ENCODE measurements at regions not wholly inside any gene's neighbourhood (a gene's known extent, or its start where the extent isn't known, plus 50 kb on each side); places are given as distances from the start of the nearest gene placed in this dataset.

GRCh38 chr10:3959370-3960325 lies 174.6 kb upstream of the KLF6 start:
- Mint-ChIP-seq H3K27ac (ENCODE audit: unreplicated experiment) (no peak overlapping the region), H3K36me3 (ENCODE audit: insufficient read depth, unreplicated experiment) (no peaks in the 10 kb centered on the region), H3K4me1 (ENCODE audit: low read depth, unreplicated experiment) (peaks cover 21% of the 10 kb centered on the region), H3K9me3 (ENCODE audit: low read depth, unreplicated experiment) (no peaks in the 10 kb centered on the region), H3K4me3 (ENCODE audit: low read depth, unreplicated experiment) (no peak overlapping the region), H3K27me3 (ENCODE audit: unreplicated experiment) (no peaks in the 10 kb centered on the region)
- BruUV-seq (replicated peaks): no TSS peak
- no peak for TF ChIP-seq CTCF (IDR thresholded peaks at IDR 0.05; ENCODE audit: unreplicated experiment)
- CTCF ChIA-PET: no interaction called here
- intact Hi-C loops (cut with micrococcal nuclease; ENCODE audit: unreplicated experiment): no loop called here
- no peak for DNase-seq

GRCh38 chr10:3958472-3958996 lies 173.5 kb upstream of the KLF6 start:
- DNase-seq: no peak
- Mint-ChIP-seq H3K27me3 (ENCODE audit: unreplicated experiment) (no peaks in the 10 kb centered on the region), H3K27ac (ENCODE audit: unreplicated experiment) (no peak overlapping the region), H3K9me3 (ENCODE audit: low read depth, unreplicated experiment) (no peaks in the 10 kb centered on the region), H3K4me1 (ENCODE audit: low read depth, unreplicated experiment) (peaks cover 10% of the 10 kb centered on the region), H3K4me3 (ENCODE audit: low read depth, unreplicated experiment) (no peak overlapping the region), H3K36me3 (ENCODE audit: insufficient read depth, unreplicated experiment) (no peaks in the 10 kb centered on the region)
- no peak for TF ChIP-seq CTCF (IDR thresholded peaks at IDR 0.05; ENCODE audit: unreplicated experiment)
- intact Hi-C loops (cut with micrococcal nuclease; ENCODE audit: unreplicated experiment): no loop called here
- no TSS peak for BruUV-seq (replicated peaks)
- CTCF ChIA-PET: interaction anchor here (0.6 kb wide), 1 partner anchor 78 kb away, joined by 6 read pairs; no protein-coding TSS in a partner anchor

GRCh38 chr10:3955955-3956617 lies 171.1 kb upstream of the KLF6 start:
- CTCF ChIA-PET: no interaction called here
- no peak overlapping the region for H3K4me3 Mint-ChIP-seq (ENCODE audit: low read depth, unreplicated experiment)
- H3K27ac Mint-ChIP-seq (ENCODE audit: unreplicated experiment): no peak overlapping the region
- H3K9me3 Mint-ChIP-seq (ENCODE audit: low read depth, unreplicated experiment): no peaks in the 10 kb centered on the region
- intact Hi-C loops (cut with micrococcal nuclease; ENCODE audit: unreplicated experiment): no loop called here
- H3K36me3 Mint-ChIP-seq (ENCODE audit: insufficient read depth, unreplicated experiment): no peaks in the 10 kb centered on the region
- no peaks in the 10 kb centered on the region for H3K27me3 Mint-ChIP-seq (ENCODE audit: unreplicated experiment)
- no peaks in the 10 kb centered on the region for H3K4me1 Mint-ChIP-seq (ENCODE audit: low read depth, unreplicated experiment)
- DNase-seq: no peak
- TF ChIP-seq CTCF (IDR thresholded peaks at IDR 0.05; ENCODE audit: unreplicated experiment): no peak
- BruUV-seq (replicated peaks): no TSS peak

- Mint-ChIP-seq H3K4me1 (ENCODE audit: low read depth, unreplicated experiment) (no peaks in the 10 kb centered on the region), H3K27me3 (ENCODE audit: unreplicated experiment) (no peaks in the 10 kb centered on the region), H3K4me3 (ENCODE audit: low read depth, unreplicated experiment) (no peak overlapping the region), H3K27ac (ENCODE audit: unreplicated experiment) (no peak overlapping the region), H3K36me3 (ENCODE audit: insufficient read depth, unreplicated experiment) (no peaks in the 10 kb centered on the region), H3K9me3 (ENCODE audit: low read depth, unreplicated experiment) (no peaks in the 10 kb centered on the region)
- CTCF ChIA-PET: no interaction called here
- TF ChIP-seq CTCF (IDR thresholded peaks at IDR 0.05; ENCODE audit: unreplicated experiment): no peak
- intact Hi-C loops (cut with micrococcal nuclease; ENCODE audit: unreplicated experiment): no loop called here
- BruUV-seq (replicated peaks): no TSS peak
- no peak for DNase-seq
These were observed 170.5 kb upstream of the KLF6 start for GRCh38 chr10:3955493-3955892.

All from Calu3 (cell line).